ENCODE measurements at regions not wholly inside any gene's neighbourhood (a gene's known extent, or its start where the extent isn't known, plus 50 kb on each side); places are given as distances from the start of the nearest gene placed in this dataset.

- TF ChIP-seq CTCF (IDR thresholded peaks at IDR 0.05) (no peak), POLR2A (IDR thresholded peaks at IDR 0.05) (no peak)
Observed at GRCh38 chr5:6201631-6202030, 176.7 kb downstream of the MED10 start.
